ENCODE measurements at regions not wholly inside any gene's neighbourhood (a gene's known extent, or its start where the extent isn't known, plus 50 kb on each side); places are given as distances from the start of the nearest gene placed in this dataset.
"Not testable (repeated sequence)": the region's sequence is repeated elsewhere in the genome, so short reads cannot be mapped to it uniquely, and the experiment has no call there.

- Histone ChIP-seq H3K27me3 (peaks cover 0 to 30% (median 0%) of the 10 kb centered on the region in 9 donors), H3K36me3 (no peaks in the 10 kb centered on the region), H3K4me1 (no peaks in the 10 kb centered on the region), H3K4me3 (no peak overlapping the region), H3K9me3 (peaks cover 0 to under 1% (median 0%) of the 10 kb centered on the region in 12 donors), H3K27ac (no peak overlapping the region)
- 75 to 82% (median 78%) methylated on average over 21 of the region's 21 CpGs for WGBS, 4 donors
- intact Hi-C loops (cut with DNase I) = no loop called here
- ATAC-seq = no peak
- TF ChIP-seq CTCF (IDR thresholded peaks at IDR 0.05) (no peak), POLR2A (IDR thresholded peaks at IDR 0.05) (no peak)
- DNase-seq = peak in 1 of 5 donors; percentile 58
These were observed 238.8 kb upstream of the SFSWAP start for GRCh38 chr12:131471946-131472732.

GRCh38 chr12:131473261-131473660, 237.6 kb upstream of the SFSWAP start:
- no peaks in the 10 kb centered on the region for H3K4me1 ChIP-seq
- no peaks in the 10 kb centered on the region for H3K36me3 ChIP-seq
- DNase-seq (no peak), ATAC-seq (no peak)
- intact Hi-C loops (cut with DNase I) = no loop called here
- TF ChIP-seq CTCF (IDR thresholded peaks at IDR 0.05) = no peak
- no peak for TF ChIP-seq POLR2A (IDR thresholded peaks at IDR 0.05)
- H3K4me3 ChIP-seq = no peak overlapping the region
- 85 to 90% (median 88%) methylated on average over 13 to 15 of the region's 15 CpGs for WGBS, 4 donors
- H3K27ac ChIP-seq = no peak overlapping the region
- H3K27me3 ChIP-seq = peaks cover 0 to 26% (median 0%) of the 10 kb centered on the region in 9 donors
- no peaks in the 10 kb centered on the region for H3K9me3 ChIP-seq

GRCh38 chr12:131473741-131474709, 236.9 kb upstream of the SFSWAP start:
- H3K4me3 ChIP-seq = no peak overlapping the region
- WGBS, 4 donors = 73 to 76% (median 74%) methylated on average over 29 to 31 of the region's 31 CpGs
- no peaks in the 10 kb centered on the region for H3K4me1 ChIP-seq
- H3K9me3 ChIP-seq = no peaks in the 10 kb centered on the region
- DNase-seq (no peak), ATAC-seq (no peak)
- H3K36me3 ChIP-seq = no peaks in the 10 kb centered on the region
- H3K27me3 ChIP-seq = peaks cover 0 to 23% (median 0%) of the 10 kb centered on the region in 9 donors
- intact Hi-C loops (cut with DNase I) = no loop called here
- no peak overlapping the region for H3K27ac ChIP-seq
- TF ChIP-seq CTCF (IDR thresholded peaks at IDR 0.05) = no peak
- no peak for TF ChIP-seq POLR2A (IDR thresholded peaks at IDR 0.05)

GRCh38 chr12:131475012-131475411, 235.9 kb upstream of the SFSWAP start:
- 29 to 50% (median 30%) methylated on average over 4 to 7 of the region's 19 CpGs; no CpG with 5 or more reads in 1 of the 4 donors for WGBS, 4 donors
- H3K36me3 ChIP-seq; H3K9me3 ChIP-seq; H3K27ac ChIP-seq; intact Hi-C loops (cut with DNase I); H3K4me3 ChIP-seq; H3K4me1 ChIP-seq; DNase-seq: not testable (repeated sequence)
- peak in 3 of 4 donors; percentile 27 to 73 (median 62) for ATAC-seq
- peaks cover 0 to 23% (median 0%) of the 10 kb centered on the region in 9 donors for H3K27me3 ChIP-seq
